DMS53 (cell line): ENCODE measurements at regions not wholly inside any gene's neighbourhood (a gene's known extent, or its start where the extent isn't known, plus 50 kb on each side); places are given as distances from the start of the nearest gene placed in this dataset.
"Not testable (repeated sequence)": the region's sequence is repeated elsewhere in the genome, so short reads cannot be mapped to it uniquely, and the experiment has no call there.

Experiments used
- DNase-seq: peaks from one replicate; lab custom pipeline; 2025; lab: John Stamatoyannopoulos, UW

- no peak for DNase-seq
Measured at GRCh38 chr6:82584194-82584695, 220.6 kb downstream of the TPBG start.

- no peak for DNase-seq
Measured at GRCh38 chr6:82584856-82585255, 221.2 kb downstream of the TPBG start.

GRCh38 chr6:82588020-82588419, 224.4 kb downstream of the TPBG start:
- no peak for DNase-seq

- no peak for DNase-seq
Measured at GRCh38 chr6:82588859-82589412, 225.3 kb downstream of the TPBG start.

- DNase-seq = peak; percentile 78
Measured at GRCh38 chr6:82589509-82590206, 226.0 kb downstream of the TPBG start.

- peak; percentile 24 for DNase-seq
Measured at GRCh38 chr6:82597201-82597600, 233.6 kb downstream of the TPBG start.

- DNase-seq = no peak
Measured at GRCh38 chr6:82602776-82603175, 239.2 kb downstream of the TPBG start.

GRCh38 chr6:82603871-82604270, 240.3 kb downstream of the TPBG start:
- no peak for DNase-seq

GRCh38 chr6:82607998-82608725, 244.5 kb downstream of the TPBG start:
- DNase-seq = no peak

- DNase-seq = no peak
Measured at GRCh38 chr6:82608781-82609180, 245.2 kb downstream of the TPBG start.

GRCh38 chr6:82611751-82612150, 248.1 kb downstream of the TPBG start:
- DNase-seq = no peak

- DNase-seq = peak; percentile 52
Measured at GRCh38 chr6:82612475-82613039, 248.9 kb downstream of the TPBG start.

- no peak for DNase-seq
Measured at GRCh38 chr6:82614518-82614917, 250.9 kb downstream of the TPBG start.

- DNase-seq = no peak
Measured at GRCh38 chr6:82616386-82617028, 252.9 kb downstream of the TPBG start.

- DNase-seq = no peak
Measured at GRCh38 chr6:82617648-82618047, 254.0 kb downstream of the TPBG start.

GRCh38 chr6:82619573-82619972, 256.0 kb downstream of the TPBG start:
- no peak for DNase-seq

- no peak for DNase-seq
Measured at GRCh38 chr6:82622461-82622860, 258.8 kb downstream of the TPBG start.

- no peak for DNase-seq
Measured at GRCh38 chr6:82624251-82624650, 260.6 kb downstream of the TPBG start.

GRCh38 chr6:82626946-82627345, 263.3 kb downstream of the TPBG start:
- not testable (repeated sequence) for DNase-seq

- no peak for DNase-seq
Measured at GRCh38 chr6:82629921-82630320, 266.3 kb downstream of the TPBG start.

GRCh38 chr6:82641677-82642076, 278.1 kb downstream of the TPBG start:
- DNase-seq = no peak

- DNase-seq = peak; percentile 82
Measured at GRCh38 chr6:82645536-82646230, 282.1 kb downstream of the TPBG start.
